ENCODE measurements at regions not wholly inside any gene's neighbourhood (a gene's known extent, or its start where the extent isn't known, plus 50 kb on each side); places are given as distances from the start of the nearest gene placed in this dataset.
A peak's percentile ranks its signal among the peaks of the same experiment; 100 is the strongest.

DNA sequence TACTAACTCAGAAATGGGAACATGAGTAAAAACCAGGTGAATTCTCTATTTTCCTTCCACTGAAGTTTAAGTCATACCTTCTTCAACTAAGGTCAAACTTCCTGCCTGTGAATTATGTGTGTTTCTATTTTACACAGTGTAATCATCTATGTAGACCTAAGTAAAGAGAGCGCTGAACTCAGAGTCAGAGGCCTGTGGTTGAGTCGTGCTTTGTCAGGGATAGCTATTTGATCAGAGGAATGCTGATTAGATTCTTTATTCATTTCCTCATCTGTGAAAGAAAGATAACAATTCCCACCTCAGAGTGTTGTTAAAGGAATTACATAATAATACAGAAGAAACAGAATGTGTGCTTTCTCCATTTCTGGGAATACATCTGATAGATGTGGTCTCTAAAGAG, 654.1 kb downstream of the STIM2 start:
- H3K79me2 ChIP-seq (ENCODE audit: insufficient read depth, low read length), result no peaks in the 10 kb centered on the region
- peak overlapping the region; percentile 23 for H3K27ac ChIP-seq (ENCODE audit: low read depth, low read length)
- no peaks in the 10 kb centered on the region for H3K36me3 Mint-ChIP-seq (ENCODE audit: low read depth, unreplicated experiment)
- no peak overlapping the region for H2AFZ ChIP-seq (ENCODE audit: low read depth, low read length)
- TF ChIP-seq, protein P1, sequence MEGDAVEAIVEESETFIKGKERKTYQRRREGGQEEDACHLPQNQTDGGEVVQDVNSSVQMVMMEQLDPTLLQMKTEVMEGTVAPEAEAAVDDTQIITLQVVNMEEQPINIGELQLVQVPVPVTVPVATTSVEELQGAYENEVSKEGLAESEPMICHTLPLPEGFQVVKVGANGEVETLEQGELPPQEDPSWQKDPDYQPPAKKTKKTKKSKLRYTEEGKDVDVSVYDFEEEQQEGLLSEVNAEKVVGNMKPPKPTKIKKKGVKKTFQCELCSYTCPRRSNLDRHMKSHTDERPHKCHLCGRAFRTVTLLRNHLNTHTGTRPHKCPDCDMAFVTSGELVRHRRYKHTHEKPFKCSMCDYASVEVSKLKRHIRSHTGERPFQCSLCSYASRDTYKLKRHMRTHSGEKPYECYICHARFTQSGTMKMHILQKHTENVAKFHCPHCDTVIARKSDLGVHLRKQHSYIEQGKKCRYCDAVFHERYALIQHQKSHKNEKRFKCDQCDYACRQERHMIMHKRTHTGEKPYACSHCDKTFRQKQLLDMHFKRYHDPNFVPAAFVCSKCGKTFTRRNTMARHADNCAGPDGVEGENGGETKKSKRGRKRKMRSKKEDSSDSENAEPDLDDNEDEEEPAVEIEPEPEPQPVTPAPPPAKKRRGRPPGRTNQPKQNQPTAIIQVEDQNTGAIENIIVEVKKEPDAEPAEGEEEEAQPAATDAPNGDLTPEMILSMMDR (IDR thresholded peaks at IDR 0.05; ENCODE audit: insufficient read depth, low read depth, low read length), result no peak
- no peak for TF ChIP-seq EZH2 (IDR thresholded peaks at IDR 0.05; ENCODE audit: insufficient read depth, low read length)
- H3K4me2 ChIP-seq (ENCODE audit: low read length), result no peak overlapping the region
- H3K9me3 Mint-ChIP-seq (ENCODE audit: unreplicated experiment), result peaks cover 2% of the 10 kb centered on the region
- no peak overlapping the region for H3K9ac ChIP-seq (ENCODE audit: low read length)
- no peaks in the 10 kb centered on the region for H3K27me3 Mint-ChIP-seq (ENCODE audit: low read depth, unreplicated experiment)
- no peak overlapping the region for H3K4me3 Mint-ChIP-seq (ENCODE audit: unreplicated experiment)
- H3K9me3 ChIP-seq (ENCODE audit: insufficient read depth, low read depth, low read length), result no peaks in the 10 kb centered on the region
- no peaks in the 10 kb centered on the region for H4K20me1 ChIP-seq (ENCODE audit: insufficient read depth, low read length)
- FAIRE-seq (no peak), DNase-seq (ENCODE audit: low read depth) (peak; percentile 53)
- H3K36me3 ChIP-seq (ENCODE audit: insufficient read depth, low read length), result no peaks in the 10 kb centered on the region
- no peak overlapping the region for H3K4me3 ChIP-seq (ENCODE audit: insufficient read depth, low read depth, low read length)
- H3K4me1 ChIP-seq (ENCODE audit: insufficient read depth, low read length), result no peaks in the 10 kb centered on the region
- H3K27ac Mint-ChIP-seq (ENCODE audit: unreplicated experiment), result peak overlapping the region; percentile 0
- no peaks in the 10 kb centered on the region for H3K27me3 ChIP-seq (ENCODE audit: insufficient read depth, low read length)
- peaks cover 20% of the 10 kb centered on the region for H3K4me1 Mint-ChIP-seq (ENCODE audit: low read depth, unreplicated experiment)

DNA sequence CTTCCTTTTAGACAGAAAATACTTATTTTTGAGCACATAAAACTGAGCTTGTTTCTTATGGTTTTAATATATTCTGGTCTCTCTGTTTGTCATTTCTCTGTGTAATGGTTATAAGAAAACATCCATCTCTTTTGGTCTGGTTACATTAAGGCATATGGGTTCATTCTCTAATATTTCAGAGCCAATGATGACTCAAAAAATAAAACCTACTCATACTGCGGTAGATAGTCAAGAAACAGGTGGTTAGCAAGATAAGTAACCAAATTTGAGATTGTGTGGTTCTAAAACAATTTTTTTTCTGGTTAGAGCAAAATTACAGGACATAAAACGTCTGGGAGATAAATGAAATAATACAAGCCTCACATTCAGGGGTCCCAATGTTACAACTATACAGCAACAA, 654.5 kb downstream of the STIM2 start:
- peaks cover 2% of the 10 kb centered on the region for H3K9me3 Mint-ChIP-seq (ENCODE audit: unreplicated experiment)
- H2AFZ ChIP-seq (ENCODE audit: low read depth, low read length), result no peak overlapping the region
- H3K4me1 ChIP-seq (ENCODE audit: insufficient read depth, low read length), result no peaks in the 10 kb centered on the region
- TF ChIP-seq, protein P1 (IDR thresholded peaks at IDR 0.05; ENCODE audit: insufficient read depth, low read depth, low read length), result no peak
- no peak for TF ChIP-seq EZH2 (IDR thresholded peaks at IDR 0.05; ENCODE audit: insufficient read depth, low read length)
- no peaks in the 10 kb centered on the region for H3K9me3 ChIP-seq (ENCODE audit: insufficient read depth, low read depth, low read length)
- H3K36me3 ChIP-seq (ENCODE audit: insufficient read depth, low read length), result no peaks in the 10 kb centered on the region
- peaks cover 17% of the 10 kb centered on the region for H3K4me1 Mint-ChIP-seq (ENCODE audit: low read depth, unreplicated experiment)
- H3K27me3 Mint-ChIP-seq (ENCODE audit: low read depth, unreplicated experiment), result no peaks in the 10 kb centered on the region
- H3K9ac ChIP-seq (ENCODE audit: low read length), result no peak overlapping the region
- peak overlapping the region; percentile 23 for H3K27ac ChIP-seq (ENCODE audit: low read depth, low read length)
- H4K20me1 ChIP-seq (ENCODE audit: insufficient read depth, low read length), result no peaks in the 10 kb centered on the region
- no peaks in the 10 kb centered on the region for H3K79me2 ChIP-seq (ENCODE audit: insufficient read depth, low read length)
- DNase-seq (ENCODE audit: low read depth) (peak; percentile 39), FAIRE-seq (no peak)
- H3K36me3 Mint-ChIP-seq (ENCODE audit: low read depth, unreplicated experiment), result no peaks in the 10 kb centered on the region
- H3K4me3 Mint-ChIP-seq (ENCODE audit: unreplicated experiment), result no peak overlapping the region
- H3K27me3 ChIP-seq (ENCODE audit: insufficient read depth, low read length), result no peaks in the 10 kb centered on the region
- no peak overlapping the region for H3K4me2 ChIP-seq (ENCODE audit: low read length)
- H3K27ac Mint-ChIP-seq (ENCODE audit: unreplicated experiment), result peak overlapping the region; percentile 14
- H3K4me3 ChIP-seq (ENCODE audit: insufficient read depth, low read depth, low read length), result no peak overlapping the region

DNA sequence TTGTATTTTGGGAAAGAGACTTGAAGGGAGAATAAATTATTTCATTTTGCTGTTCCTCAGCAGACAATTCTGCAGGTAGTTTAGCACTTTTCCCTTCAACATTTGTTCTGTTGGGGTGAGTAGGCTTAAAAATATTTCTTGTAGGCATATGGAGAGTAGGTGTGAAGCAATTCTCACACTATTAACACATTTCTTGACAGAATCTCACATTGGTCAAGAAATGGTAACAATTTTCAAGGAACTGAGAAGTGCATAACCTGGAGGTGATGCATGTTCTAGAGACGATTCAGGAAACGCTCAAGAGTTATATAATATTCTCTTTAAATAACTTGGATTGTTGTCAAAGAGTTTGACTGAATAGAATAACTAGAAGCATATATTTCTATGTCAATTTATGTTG, 658.2 kb downstream of the STIM2 start:
- Mint-ChIP-seq H3K9me3 (ENCODE audit: unreplicated experiment) (no peaks in the 10 kb centered on the region), H3K27ac (ENCODE audit: unreplicated experiment) (no peak overlapping the region), H3K27me3 (ENCODE audit: low read depth, unreplicated experiment) (no peaks in the 10 kb centered on the region), H3K4me1 (ENCODE audit: low read depth, unreplicated experiment) (peaks cover 15% of the 10 kb centered on the region), H3K4me3 (ENCODE audit: unreplicated experiment) (no peak overlapping the region), H3K36me3 (ENCODE audit: low read depth, unreplicated experiment) (no peaks in the 10 kb centered on the region)
- Histone ChIP-seq H3K36me3 (ENCODE audit: insufficient read depth, low read length) (no peaks in the 10 kb centered on the region), H2AFZ (ENCODE audit: low read depth, low read length) (no peak overlapping the region), H4K20me1 (ENCODE audit: insufficient read depth, low read length) (no peaks in the 10 kb centered on the region), H3K27me3 (ENCODE audit: insufficient read depth, low read length) (no peaks in the 10 kb centered on the region), H3K4me2 (ENCODE audit: low read length) (no peak overlapping the region), H3K9ac (ENCODE audit: low read length) (no peak overlapping the region), H3K27ac (ENCODE audit: low read depth, low read length) (no peak overlapping the region), H3K4me1 (ENCODE audit: insufficient read depth, low read length) (no peaks in the 10 kb centered on the region), H3K9me3 (ENCODE audit: insufficient read depth, low read depth, low read length) (no peaks in the 10 kb centered on the region), H3K79me2 (ENCODE audit: insufficient read depth, low read length) (no peaks in the 10 kb centered on the region), H3K4me3 (ENCODE audit: insufficient read depth, low read depth, low read length) (no peak overlapping the region)
- no peak for DNase-seq (ENCODE audit: low read depth)
- TF ChIP-seq EZH2 (IDR thresholded peaks at IDR 0.05; ENCODE audit: insufficient read depth, low read length), result no peak
- TF ChIP-seq, protein P1 (IDR thresholded peaks at IDR 0.05; ENCODE audit: insufficient read depth, low read depth, low read length), result no peak
- no peak for FAIRE-seq

All from astrocyte (in vitro differentiated cells and primary cell).